ENCODE measurements at regions not wholly inside any gene's neighbourhood (a gene's known extent, or its start where the extent isn't known, plus 50 kb on each side); places are given as distances from the start of the nearest gene placed in this dataset.
"Not testable (repeated sequence)": the region's sequence is repeated elsewhere in the genome, so short reads cannot be mapped to it uniquely, and the experiment has no call there.

DNA sequence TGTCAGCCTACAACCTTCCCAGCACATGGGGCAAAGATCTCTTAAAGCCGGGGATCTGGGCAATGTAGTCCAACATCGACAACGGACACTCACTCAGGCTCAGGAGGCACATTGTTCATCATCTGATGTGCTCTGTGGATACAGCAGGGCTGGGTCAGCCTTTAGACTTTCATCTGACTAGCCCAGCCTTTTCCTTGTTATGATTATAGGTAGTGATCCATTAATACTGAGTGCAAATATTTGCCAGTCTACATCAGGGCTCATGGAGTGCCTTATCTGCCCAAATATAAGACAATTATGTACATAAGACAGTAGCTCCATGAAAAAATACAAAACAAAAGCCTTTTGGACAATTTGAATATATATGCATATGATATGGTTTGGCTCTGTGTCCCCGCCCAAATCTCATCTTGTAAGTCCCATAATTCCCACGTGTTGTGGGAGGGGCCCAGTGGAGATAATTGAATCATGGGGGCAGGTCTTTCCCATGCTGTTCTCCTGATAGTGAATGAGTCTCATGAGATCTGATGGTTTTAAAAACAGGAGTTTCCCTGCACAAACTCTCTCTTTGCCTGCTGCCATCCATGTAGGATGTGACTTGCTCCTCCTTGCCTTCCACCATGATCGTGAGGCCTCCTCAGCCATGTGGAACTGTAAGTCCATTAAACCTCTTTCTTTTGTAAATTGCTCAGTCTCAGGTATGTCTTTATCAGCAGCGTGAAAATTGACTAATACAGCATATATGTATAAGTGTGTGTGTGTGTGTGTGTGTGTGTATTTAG is 248.5 kb upstream of the FOXN3 start:
- not testable (repeated sequence) for TF ChIP-seq RAD21 (IDR thresholded peaks at IDR 0.05; ENCODE audit: low read length); MXI1 (IDR thresholded peaks at IDR 0.05; ENCODE audit: low read depth, low read length); ELF1 (IDR thresholded peaks at IDR 0.05); JUND (IDR thresholded peaks at IDR 0.05); EZH2phosphoT487 (IDR thresholded peaks at IDR 0.05; ENCODE audit: borderline replicate concordance, low read depth); FOSL2 (IDR thresholded peaks at IDR 0.05; ENCODE audit: borderline replicate concordance, low read depth); NRF1 (IDR thresholded peaks at IDR 0.05; ENCODE audit: low read depth, low read length); YY1 (IDR thresholded peaks at IDR 0.05; ENCODE audit: low read depth); RCOR1 (IDR thresholded peaks at IDR 0.05; ENCODE audit: low read length); SIN3A (IDR thresholded peaks at IDR 0.05; ENCODE audit: borderline replicate concordance, low read depth, low read length); EP300 (IDR thresholded peaks at IDR 0.05; ENCODE audit: borderline replicate concordance in 1 of 2, low read depth in 1 of 2, low read length in 1 of 2)
- TF ChIP-seq, protein P1, sequence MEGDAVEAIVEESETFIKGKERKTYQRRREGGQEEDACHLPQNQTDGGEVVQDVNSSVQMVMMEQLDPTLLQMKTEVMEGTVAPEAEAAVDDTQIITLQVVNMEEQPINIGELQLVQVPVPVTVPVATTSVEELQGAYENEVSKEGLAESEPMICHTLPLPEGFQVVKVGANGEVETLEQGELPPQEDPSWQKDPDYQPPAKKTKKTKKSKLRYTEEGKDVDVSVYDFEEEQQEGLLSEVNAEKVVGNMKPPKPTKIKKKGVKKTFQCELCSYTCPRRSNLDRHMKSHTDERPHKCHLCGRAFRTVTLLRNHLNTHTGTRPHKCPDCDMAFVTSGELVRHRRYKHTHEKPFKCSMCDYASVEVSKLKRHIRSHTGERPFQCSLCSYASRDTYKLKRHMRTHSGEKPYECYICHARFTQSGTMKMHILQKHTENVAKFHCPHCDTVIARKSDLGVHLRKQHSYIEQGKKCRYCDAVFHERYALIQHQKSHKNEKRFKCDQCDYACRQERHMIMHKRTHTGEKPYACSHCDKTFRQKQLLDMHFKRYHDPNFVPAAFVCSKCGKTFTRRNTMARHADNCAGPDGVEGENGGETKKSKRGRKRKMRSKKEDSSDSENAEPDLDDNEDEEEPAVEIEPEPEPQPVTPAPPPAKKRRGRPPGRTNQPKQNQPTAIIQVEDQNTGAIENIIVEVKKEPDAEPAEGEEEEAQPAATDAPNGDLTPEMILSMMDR (IDR thresholded peaks at IDR 0.05), result not testable (repeated sequence)
- TF ChIP-seq, protein P2, sequence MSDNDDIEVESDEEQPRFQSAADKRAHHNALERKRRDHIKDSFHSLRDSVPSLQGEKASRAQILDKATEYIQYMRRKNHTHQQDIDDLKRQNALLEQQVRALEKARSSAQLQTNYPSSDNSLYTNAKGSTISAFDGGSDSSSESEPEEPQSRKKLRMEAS (IDR thresholded peaks at IDR 0.05; ENCODE audit: low read depth), result not testable (repeated sequence)
